ENCODE measurements at regions not wholly inside any gene's neighbourhood (a gene's known extent, or its start where the extent isn't known, plus 50 kb on each side); places are given as distances from the start of the nearest gene placed in this dataset.
A peak's percentile ranks its signal among the peaks of the same experiment; 100 is the strongest.

- DNase-seq (ENCODE audit: low read depth in 2 of 3, low spot score in 2 of 3), result peak in 2 of 3 donors; percentile 26 to 60
These were observed 64.1 kb downstream of the ZNF641 start for GRCh38 chr12:48286665-48287064.

GRCh38 chr12:48285751-48286650 is 64.7 kb downstream of the ZNF641 start:
- peak in 1 of 3 donors; percentile 11 for DNase-seq (ENCODE audit: low read depth in 2 of 3, low spot score in 2 of 3)

DNA sequence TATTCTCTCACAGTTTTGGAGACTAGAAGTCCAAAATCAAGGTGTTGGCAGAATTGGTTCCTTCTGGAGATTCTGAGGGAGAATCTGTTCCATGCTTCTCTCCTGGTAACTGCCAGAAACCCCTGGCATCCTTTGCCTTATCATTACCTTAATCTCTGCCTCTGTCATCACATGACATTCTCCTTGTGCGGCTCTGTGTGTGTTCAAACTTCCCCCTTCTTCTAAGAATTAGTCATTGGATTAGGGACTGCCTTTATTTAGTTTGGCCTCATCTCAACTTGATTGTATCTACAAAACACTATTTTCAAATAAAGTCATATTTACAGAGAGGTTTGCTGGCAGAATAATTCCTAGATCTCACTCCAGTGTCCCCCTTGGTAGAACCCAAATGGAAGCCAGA is 68.9 kb downstream of the ZNF641 start:
- DNase-seq (ENCODE audit: low read depth in 2 of 3, low spot score in 2 of 3), result no peak

DNA sequence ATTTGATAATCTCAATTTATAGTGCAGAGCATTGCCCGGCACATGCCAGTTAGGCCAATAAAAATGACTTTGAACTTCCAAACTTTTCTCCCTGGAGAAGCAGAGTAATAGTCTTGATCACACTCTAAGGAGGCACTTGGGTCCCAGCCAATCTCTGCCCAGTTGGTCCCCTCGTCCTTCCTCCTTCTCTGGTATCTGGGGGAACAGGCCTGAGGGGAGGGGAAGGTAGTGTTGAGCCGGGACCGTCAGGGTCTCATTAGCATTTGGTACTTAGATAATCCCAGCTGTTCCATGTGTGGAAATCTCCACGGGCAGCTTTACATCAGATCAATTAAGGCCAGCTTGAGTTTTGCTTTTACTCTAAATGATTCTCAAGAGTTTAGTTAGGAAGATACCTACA is 70.1 kb downstream of the ZNF641 start:
- DNase-seq (ENCODE audit: low read depth in 2 of 3, low spot score in 2 of 3), result no peak

DNA sequence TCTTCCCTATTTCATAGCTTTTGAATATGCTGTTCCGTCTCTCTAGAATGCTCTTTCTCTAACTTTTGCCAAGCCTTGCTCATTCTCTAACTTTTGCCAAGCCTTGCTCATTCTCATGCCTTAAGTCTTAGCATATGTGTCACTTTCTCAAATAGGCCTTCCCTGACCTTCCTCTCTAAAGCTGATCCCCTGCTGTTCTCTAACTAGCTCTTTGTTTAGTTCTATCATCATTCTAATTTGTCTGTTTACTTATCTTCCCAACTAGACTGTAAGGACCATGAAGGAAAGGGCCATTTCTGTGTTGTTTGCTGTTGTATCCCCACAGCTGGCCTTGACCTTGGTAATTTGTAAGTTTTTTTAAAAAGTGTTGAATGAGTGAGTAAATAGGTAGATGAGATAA is 71.1 kb downstream of the ZNF641 start:
- DNase-seq (ENCODE audit: low read depth in 2 of 3, low spot score in 2 of 3), result no peak

DNA sequence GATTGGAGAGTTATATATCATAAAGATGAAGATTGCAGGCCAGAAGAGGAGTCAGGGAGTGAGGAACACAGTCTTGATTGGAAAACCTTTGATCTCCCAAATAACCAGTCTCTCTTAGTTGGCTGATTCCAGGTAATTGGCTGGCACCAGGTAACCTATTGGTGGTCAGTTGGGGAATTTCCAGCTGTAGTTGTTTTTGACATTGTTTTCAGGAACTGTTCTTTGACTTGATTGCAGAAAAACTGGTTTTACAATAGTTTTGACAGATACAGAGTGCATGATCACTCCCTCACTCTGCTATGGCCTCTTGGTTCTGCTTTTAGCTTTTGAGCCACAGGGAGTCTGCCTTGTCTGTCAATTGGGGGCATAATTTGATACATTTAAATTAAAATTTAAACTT is 71.6 kb downstream of the ZNF641 start:
- peak in 1 of 3 donors; percentile 8 for DNase-seq (ENCODE audit: low read depth in 2 of 3, low spot score in 2 of 3)

DNA sequence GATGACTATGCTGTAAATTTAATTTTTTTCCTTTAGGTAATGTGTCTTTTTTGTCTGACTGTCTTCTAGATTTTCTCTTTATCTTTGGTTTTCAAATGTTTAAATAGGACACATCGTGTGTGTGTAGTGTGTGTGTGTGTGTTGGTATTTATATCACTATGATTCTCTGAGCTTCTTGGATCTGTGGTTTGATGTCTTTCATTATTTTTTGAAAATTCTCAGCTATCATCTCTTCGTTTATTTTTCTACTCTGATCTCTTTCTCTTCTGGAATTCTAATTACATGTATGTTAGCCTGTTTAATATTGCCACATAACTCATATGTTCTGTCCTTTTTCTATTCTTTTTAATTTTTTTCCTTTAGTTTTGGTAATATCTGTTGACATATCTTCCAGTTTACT is 73.5 kb upstream of the OR10AD1 start:
- no peak for DNase-seq (ENCODE audit: low read depth in 2 of 3, low spot score in 2 of 3)

DNA sequence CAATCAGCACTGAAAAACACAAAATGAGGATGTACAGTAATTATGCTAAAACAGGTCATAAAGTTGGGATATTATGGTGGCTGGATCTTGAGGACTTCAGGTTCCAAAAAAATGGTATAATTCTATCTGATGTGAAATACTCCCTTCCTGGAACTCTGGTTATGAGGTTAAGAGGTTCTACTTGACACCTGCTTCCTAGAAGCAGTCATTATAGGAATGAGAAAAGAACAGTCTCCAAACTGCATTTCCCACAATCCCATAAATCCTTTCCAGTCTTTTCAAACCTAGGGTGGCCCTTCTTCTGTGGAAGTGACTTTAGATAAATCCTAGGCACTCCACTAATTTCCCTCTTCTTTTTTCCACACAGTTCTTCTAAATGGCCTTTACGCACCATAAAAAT is 63.7 kb upstream of the OR10AD1 start:
- DNase-seq (ENCODE audit: low read depth in 2 of 3, low spot score in 2 of 3), result no peak

DNA sequence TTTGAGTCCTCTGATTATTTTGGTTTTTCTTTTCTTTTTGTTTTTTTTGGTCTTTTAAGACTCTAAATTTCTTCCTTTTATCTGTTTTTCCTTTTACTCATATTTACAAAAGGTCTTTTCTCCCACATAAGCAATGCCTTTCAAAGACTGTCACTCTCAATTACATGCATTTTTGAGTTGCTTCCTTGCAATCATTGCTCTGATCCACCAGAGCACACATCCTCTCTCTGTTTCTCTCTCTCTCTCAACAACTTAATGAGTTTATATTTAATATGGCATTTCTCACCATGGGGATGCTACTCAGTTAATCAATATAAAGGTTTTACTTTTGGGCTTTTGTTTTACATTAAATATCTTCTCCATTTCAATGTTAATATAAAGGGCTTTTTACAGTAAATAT is 62.7 kb upstream of the OR10AD1 start:
- no peak for DNase-seq (ENCODE audit: low read depth in 2 of 3, low spot score in 2 of 3)

DNA sequence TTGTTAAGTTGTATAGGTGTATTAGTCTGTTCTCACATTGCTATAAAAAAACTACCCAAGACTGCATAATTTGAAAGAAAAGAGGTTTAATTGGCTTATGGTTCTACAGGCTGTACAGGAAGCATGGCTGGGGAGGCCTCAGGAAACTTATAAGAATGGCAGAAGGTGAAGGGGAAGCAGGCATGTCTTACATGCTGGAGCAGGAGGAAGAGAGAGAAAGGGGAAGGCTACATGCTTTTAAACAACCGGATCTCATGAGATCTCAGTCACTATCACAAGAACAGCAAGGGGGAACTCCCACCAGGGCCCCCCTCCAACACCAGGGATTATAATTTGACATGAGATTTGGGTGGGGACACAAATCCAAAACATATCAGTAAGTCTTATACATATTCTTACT is 60.5 kb upstream of the OR10AD1 start:
- DNase-seq (ENCODE audit: low read depth in 2 of 3, low spot score in 2 of 3), result peak in 1 of 3 donors; percentile 4

DNA sequence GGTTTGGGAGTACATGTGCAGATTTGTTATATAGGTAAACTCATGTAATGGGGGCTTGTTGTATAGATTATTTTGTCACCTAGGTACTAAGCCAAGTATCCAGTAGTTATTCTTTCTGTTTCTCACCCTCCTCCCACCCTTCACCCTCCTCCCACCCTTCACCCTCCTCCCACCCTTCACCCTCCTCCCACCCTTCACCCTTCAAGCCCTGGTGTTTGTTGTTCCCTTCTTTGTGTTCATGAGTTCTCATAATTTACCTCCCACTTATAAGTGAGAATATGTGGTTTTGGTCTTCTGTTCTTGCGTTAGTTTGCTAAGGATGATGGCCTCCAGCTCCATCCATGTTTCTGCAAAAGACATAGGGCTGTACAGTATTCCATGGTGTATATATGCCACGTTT is 58.7 kb upstream of the OR10AD1 start:
- DNase-seq (ENCODE audit: low read depth in 2 of 3, low spot score in 2 of 3), result no peak

All from hematopoietic multipotent progenitor cell (in vitro differentiated cells).